ENCODE measurements at regions not wholly inside any gene's neighbourhood (a gene's known extent, or its start where the extent isn't known, plus 50 kb on each side); places are given as distances from the start of the nearest gene placed in this dataset.

DNA sequence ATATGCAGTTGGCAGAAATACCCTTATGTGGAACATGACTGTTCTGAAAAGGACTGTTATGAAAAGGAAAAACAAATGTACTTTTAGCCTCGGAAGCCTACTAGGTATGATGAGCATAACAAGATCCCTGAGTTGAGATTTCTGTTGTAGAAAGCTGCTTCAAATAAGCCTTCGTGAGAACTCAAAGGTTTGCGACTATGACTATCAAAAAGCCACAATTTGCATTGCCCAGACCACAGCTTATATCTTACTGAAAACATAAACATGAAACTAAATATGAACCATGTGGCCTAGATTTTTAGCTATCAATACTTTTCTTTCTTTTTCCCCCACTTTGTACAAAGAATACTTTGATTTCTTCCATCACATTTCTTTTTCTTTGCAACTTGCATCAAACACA is 398.2 kb upstream of the LCORL start:
- TF ChIP-seq, protein P1, sequence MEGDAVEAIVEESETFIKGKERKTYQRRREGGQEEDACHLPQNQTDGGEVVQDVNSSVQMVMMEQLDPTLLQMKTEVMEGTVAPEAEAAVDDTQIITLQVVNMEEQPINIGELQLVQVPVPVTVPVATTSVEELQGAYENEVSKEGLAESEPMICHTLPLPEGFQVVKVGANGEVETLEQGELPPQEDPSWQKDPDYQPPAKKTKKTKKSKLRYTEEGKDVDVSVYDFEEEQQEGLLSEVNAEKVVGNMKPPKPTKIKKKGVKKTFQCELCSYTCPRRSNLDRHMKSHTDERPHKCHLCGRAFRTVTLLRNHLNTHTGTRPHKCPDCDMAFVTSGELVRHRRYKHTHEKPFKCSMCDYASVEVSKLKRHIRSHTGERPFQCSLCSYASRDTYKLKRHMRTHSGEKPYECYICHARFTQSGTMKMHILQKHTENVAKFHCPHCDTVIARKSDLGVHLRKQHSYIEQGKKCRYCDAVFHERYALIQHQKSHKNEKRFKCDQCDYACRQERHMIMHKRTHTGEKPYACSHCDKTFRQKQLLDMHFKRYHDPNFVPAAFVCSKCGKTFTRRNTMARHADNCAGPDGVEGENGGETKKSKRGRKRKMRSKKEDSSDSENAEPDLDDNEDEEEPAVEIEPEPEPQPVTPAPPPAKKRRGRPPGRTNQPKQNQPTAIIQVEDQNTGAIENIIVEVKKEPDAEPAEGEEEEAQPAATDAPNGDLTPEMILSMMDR (IDR thresholded peaks at IDR 0.05) = no peak
- TF ChIP-seq POLR2A (IDR thresholded peaks at IDR 0.05) = no peak
